H9 (cell line): ENCODE measurements at regions not wholly inside any gene's neighbourhood (a gene's known extent, or its start where the extent isn't known, plus 50 kb on each side); places are given as distances from the start of the nearest gene placed in this dataset.

ENCODE experiments used
- DNase-seq: peaks from one replicate; pipeline ENCODE4 v3.0.0-alpha.2; 2017
- H2AFZ ChIP-seq: one replicate; pipeline ENCODE4 v1.6.1; 2013; ENCODE audit warnings: mild to moderate bottlenecking, low read length, control low read depth, moderate library complexity
- H2AK5ac ChIP-seq: 2 replicates; pipeline ENCODE4 v1.6.1; 2013; ENCODE audit warnings: low read length, control low read depth, mixed read lengths; ENCODE audit not compliant: insufficient read length
- H2BK120ac ChIP-seq: one replicate; pipeline ENCODE4 v1.6.1; 2013; ENCODE audit warnings: low read depth, mild to moderate bottlenecking, low read length, control low read depth, inconsistent platforms; ENCODE audit not compliant: poor library complexity, severe bottlenecking
- H2BK12ac ChIP-seq: 2 replicates; pipeline ENCODE4 v1.6.1; 2013; ENCODE audit warnings: low read length, control low read depth, mixed read lengths, low read depth; ENCODE audit not compliant: insufficient read length
- H2BK15ac ChIP-seq: 2 replicates; pipeline ENCODE4 v1.6.1; 2013; ENCODE audit warnings: low read depth, low read length, control low read depth
- H2BK20ac ChIP-seq: one replicate; pipeline ENCODE4 v1.6.1; 2013; ENCODE audit warnings: low read depth, mild to moderate bottlenecking, low read length, control low read depth, inconsistent platforms; ENCODE audit not compliant: poor library complexity, severe bottlenecking
- H2BK5ac ChIP-seq: 2 replicates; pipeline ENCODE4 v1.6.1; 2013; ENCODE audit warnings: low read length, control low read depth, mixed read lengths; ENCODE audit not compliant: insufficient read length
- H3K14ac ChIP-seq: 2 replicates; pipeline ENCODE4 v1.6.1; 2013; ENCODE audit warnings: low read length, control low read depth; ENCODE audit not compliant: insufficient read depth
- H3K18ac ChIP-seq: 2 replicates; pipeline ENCODE4 v1.6.1; 2013; ENCODE audit warnings: low read depth, mild to moderate bottlenecking, mixed read lengths, low read length, control low read depth; ENCODE audit not compliant: insufficient read length
- H3K23ac ChIP-seq: 2 replicates; pipeline ENCODE4 v1.6.1; 2013; ENCODE audit warnings: low read length, control low read depth, mixed read lengths, low read depth; ENCODE audit not compliant: insufficient read length
- H3K23me2 ChIP-seq: 2 replicates; pipeline ENCODE4 v1.6.1; 2013; ENCODE audit warnings: low read depth, mild to moderate bottlenecking, mixed read lengths, low read length, control low read depth; ENCODE audit not compliant: insufficient read length, poor library complexity, severe bottlenecking
- H3K27ac ChIP-seq: 2 replicates; pipeline ENCODE4 v1.5.1; 2013; ENCODE audit warnings: low read length, control low read depth, mixed read lengths, low read depth; ENCODE audit not compliant: insufficient read length
- H3K27me3 ChIP-seq: 2 replicates; pipeline ENCODE4 v1.6.1; 2013; ENCODE audit warnings: low read length, control low read depth, inconsistent platforms; ENCODE audit not compliant: insufficient read depth
- H3K4ac ChIP-seq: 2 replicates; pipeline ENCODE4 v1.6.1; 2013; ENCODE audit warnings: low read depth, mild to moderate bottlenecking, control low read depth, inconsistent platforms, low read length, moderate library complexity
- H3K4me1 ChIP-seq: 2 replicates; pipeline ENCODE4 v1.6.1; 2013; ENCODE audit warnings: low read length, control low read depth, inconsistent platforms; ENCODE audit not compliant: insufficient read depth
- H3K4me2 ChIP-seq: 2 replicates; pipeline ENCODE4 v1.6.1; 2013; ENCODE audit warnings: low read length, control low read depth, mixed read lengths; ENCODE audit not compliant: insufficient read length, insufficient read depth
- H3K56ac ChIP-seq: 2 replicates; pipeline ENCODE4 v1.6.1; 2013; ENCODE audit warnings: low read depth, mild to moderate bottlenecking, mixed read lengths, low read length, control low read depth; ENCODE audit not compliant: insufficient read length
- H3K79me1 ChIP-seq: 2 replicates; pipeline ENCODE4 v1.6.1; 2013; ENCODE audit warnings: low read depth, mild to moderate bottlenecking, moderate library complexity, low read length, control low read depth, inconsistent platforms; ENCODE audit not compliant: insufficient read depth, poor library complexity, severe bottlenecking
- H3K79me2 ChIP-seq: 2 replicates; pipeline ENCODE4 v1.6.1; 2013; ENCODE audit warnings: low read length, control low read depth, inconsistent platforms; ENCODE audit not compliant: insufficient read depth
- H3K9ac ChIP-seq: 2 replicates; pipeline ENCODE4 v1.6.1; 2013; ENCODE audit warnings: low read length, control low read depth, mixed read lengths; ENCODE audit not compliant: insufficient read length; ENCODE audit errors: extremely low read depth
- H3K9me3 ChIP-seq: one replicate; pipeline ENCODE4 v1.6.1; 2013; ENCODE audit warnings: low read depth, low read length, inconsistent platforms; ENCODE audit not compliant: control insufficient read depth
- H3T11ph ChIP-seq: one replicate; pipeline ENCODE4 v1.6.1; 2013; ENCODE audit warnings: mild to moderate bottlenecking, low read length, control low read depth, inconsistent platforms
- H4K20me1 ChIP-seq: one replicate; pipeline ENCODE4 v1.6.1; 2013; ENCODE audit not compliant: control insufficient read depth, insufficient read length, insufficient read depth
- H4K5ac ChIP-seq: 2 replicates; pipeline ENCODE4 v1.6.1; 2013; ENCODE audit warnings: low read depth, mild to moderate bottlenecking, mixed read lengths, low read length, control low read depth; ENCODE audit not compliant: insufficient read length
- H4K8ac ChIP-seq: replicated peaks from 2 replicates; pipeline ENCODE4 v1.6.1; 2013; ENCODE audit warnings: low read length, control low read depth, mixed read lengths, low read depth; ENCODE audit not compliant: insufficient read length
- H4K91ac ChIP-seq: 2 replicates; pipeline ENCODE4 v1.6.1; 2013; ENCODE audit warnings: low read depth, mild to moderate bottlenecking, moderate library complexity, mixed read lengths, low read length, control low read depth; ENCODE audit not compliant: insufficient read length
- H3K27ac Mint-ChIP-seq, 3 experiments: 2 replicates in 2 of 3; 3 replicates in 1 of 3; pipeline ENCODE4 v1.8.0; 2020 to 2021; ENCODE audit warnings: mixed read lengths in 3 of 3, mild to moderate bottlenecking in 1 of 3, moderate library complexity in 1 of 3
- H3K27me3 Mint-ChIP-seq: 2 replicates; pipeline ENCODE4 v1.8.0; 2021; ENCODE audit warnings: low read depth, mild to moderate bottlenecking, moderate library complexity, mixed read lengths
- H3K36me3 Mint-ChIP-seq, 3 experiments: 2 replicates in 2 of 3; 3 replicates in 1 of 3; pipeline ENCODE4 v1.8.0; 2020 to 2021; ENCODE audit warnings: low read depth in 3 of 3, mixed read lengths in 3 of 3; ENCODE audit not compliant: insufficient read depth in 1 of 3
- H3K4me1 Mint-ChIP-seq, 2 experiments: 2 replicates each; pipeline ENCODE4 v1.8.0; 2020; ENCODE audit warnings: mixed read lengths in 2 of 2
- H3K4me3 Mint-ChIP-seq, 2 experiments: 2 replicates in 1 of 2; 3 replicates in 1 of 2; pipeline ENCODE4 v1.8.0; 2020 to 2021; ENCODE audit warnings: mild to moderate bottlenecking in 2 of 2, mixed read lengths in 2 of 2, moderate library complexity in 1 of 2
- H3K9me3 Mint-ChIP-seq, 2 experiments: 2 replicates in 1 of 2; 3 replicates in 1 of 2; pipeline ENCODE4 v1.8.0; 2020; ENCODE audit warnings: mild to moderate bottlenecking in 2 of 2, mixed read lengths in 2 of 2, moderate library complexity in 1 of 2
- WGBS: extraction: QIAGEN DNeasy Blood & Tissue Kit; methylation state at CpG from one replicate; pipeline ENCODE4 v1.1.7; 2013; ENCODE audit warnings: missing lambda C conversion rate, low lambda C conversion rate, mixed read lengths; ENCODE audit not compliant: insufficient read length; ENCODE audit errors: extremely low coverage; 5-methylcytosine and 5-hydroxymethylcytosine counted together
- TF ChIP-seq, protein P1 (sequence below): fragments of 200-600 bp; sonication (generic); conservative IDR thresholded peaks from 3 replicates; pipeline ENCODE4 v1.8.0; 2021; ENCODE audit warnings: antibody characterized with exemption, mild to moderate bottlenecking

DNA sequence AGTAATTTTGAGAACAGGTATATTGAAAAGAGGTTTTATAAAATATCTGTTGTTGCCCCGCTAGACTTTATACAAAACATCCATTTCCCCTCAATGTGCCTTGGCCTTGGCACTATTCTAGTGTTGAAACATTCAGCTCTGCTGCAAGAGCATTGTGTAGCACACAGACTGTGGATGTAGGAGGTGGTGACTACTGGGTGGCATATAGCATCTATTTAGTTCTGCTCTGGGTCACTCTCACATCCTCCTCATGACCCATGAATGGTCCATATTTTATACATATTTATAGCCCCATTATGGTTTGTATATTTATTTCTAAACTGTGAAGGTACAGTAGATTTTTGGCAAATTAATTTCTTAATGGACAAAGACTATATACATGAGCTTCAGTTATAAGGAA is 1022.0 kb upstream of the CELF4 start:
- no peak overlapping the region for H2BK12ac ChIP-seq
- WGBS, result no CpG with 5 or more reads among the region's 1 CpG
- H3K9ac ChIP-seq, result no peak overlapping the region
- H3K27ac Mint-ChIP-seq, result no peak overlapping the region
- no peak overlapping the region for H3K56ac ChIP-seq
- H2AFZ ChIP-seq, result no peak overlapping the region
- H3K18ac ChIP-seq, result no peak overlapping the region
- H3T11ph ChIP-seq, result no peak overlapping the region
- no peaks in the 10 kb centered on the region for H3K36me3 Mint-ChIP-seq
- no peak overlapping the region for H3K4me3 Mint-ChIP-seq
- H3K27me3 ChIP-seq, result no peaks in the 10 kb centered on the region
- no peak overlapping the region for H3K23ac ChIP-seq
- no peak overlapping the region for H2AK5ac ChIP-seq
- TF ChIP-seq, protein P1, sequence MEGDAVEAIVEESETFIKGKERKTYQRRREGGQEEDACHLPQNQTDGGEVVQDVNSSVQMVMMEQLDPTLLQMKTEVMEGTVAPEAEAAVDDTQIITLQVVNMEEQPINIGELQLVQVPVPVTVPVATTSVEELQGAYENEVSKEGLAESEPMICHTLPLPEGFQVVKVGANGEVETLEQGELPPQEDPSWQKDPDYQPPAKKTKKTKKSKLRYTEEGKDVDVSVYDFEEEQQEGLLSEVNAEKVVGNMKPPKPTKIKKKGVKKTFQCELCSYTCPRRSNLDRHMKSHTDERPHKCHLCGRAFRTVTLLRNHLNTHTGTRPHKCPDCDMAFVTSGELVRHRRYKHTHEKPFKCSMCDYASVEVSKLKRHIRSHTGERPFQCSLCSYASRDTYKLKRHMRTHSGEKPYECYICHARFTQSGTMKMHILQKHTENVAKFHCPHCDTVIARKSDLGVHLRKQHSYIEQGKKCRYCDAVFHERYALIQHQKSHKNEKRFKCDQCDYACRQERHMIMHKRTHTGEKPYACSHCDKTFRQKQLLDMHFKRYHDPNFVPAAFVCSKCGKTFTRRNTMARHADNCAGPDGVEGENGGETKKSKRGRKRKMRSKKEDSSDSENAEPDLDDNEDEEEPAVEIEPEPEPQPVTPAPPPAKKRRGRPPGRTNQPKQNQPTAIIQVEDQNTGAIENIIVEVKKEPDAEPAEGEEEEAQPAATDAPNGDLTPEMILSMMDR, result no peak
- no peak overlapping the region for H4K8ac ChIP-seq
- H3K27ac ChIP-seq, result no peak overlapping the region
- no peaks in the 10 kb centered on the region for H3K27me3 Mint-ChIP-seq
- DNase-seq, result no peak
- no peaks in the 10 kb centered on the region for H3K79me2 ChIP-seq
- peaks cover 0 to 4% of the 10 kb centered on the region in 2 experiments; a peak in 2 of 4 replicates for H3K4me1 Mint-ChIP-seq
- no peaks in the 10 kb centered on the region for H3K4me1 ChIP-seq
- H2BK15ac ChIP-seq, result no peak overlapping the region
- no peak overlapping the region for H3K4ac ChIP-seq
- H3K23me2 ChIP-seq, result no peaks in the 10 kb centered on the region
- no peaks in the 10 kb centered on the region for H4K20me1 ChIP-seq
- no peak overlapping the region for H2BK5ac ChIP-seq
- H3K79me1 ChIP-seq, result no peaks in the 10 kb centered on the region
- no peak overlapping the region for H3K4me2 ChIP-seq
- H2BK20ac ChIP-seq, result no peak overlapping the region
- H3K9me3 Mint-ChIP-seq, result no peaks in the 10 kb centered on the region
- no peaks in the 10 kb centered on the region for H3K9me3 ChIP-seq
- H4K91ac ChIP-seq, result no peak overlapping the region
- no peak overlapping the region for H4K5ac ChIP-seq
- no peak overlapping the region for H2BK120ac ChIP-seq
- no peak overlapping the region for H3K14ac ChIP-seq
